NCI-H128 (cell line): ENCODE measurements at regions not wholly inside any gene's neighbourhood (a gene's known extent, or its start where the extent isn't known, plus 50 kb on each side); places are given as distances from the start of the nearest gene placed in this dataset.
"Not testable (repeated sequence)": the region's sequence is repeated elsewhere in the genome, so short reads cannot be mapped to it uniquely, and the experiment has no call there.

Experiments used
- DNase-seq: peaks from one replicate; lab custom pipeline; 2025; ENCODE audit not compliant: unreplicated experiment; lab: John Stamatoyannopoulos, UW

DNA sequence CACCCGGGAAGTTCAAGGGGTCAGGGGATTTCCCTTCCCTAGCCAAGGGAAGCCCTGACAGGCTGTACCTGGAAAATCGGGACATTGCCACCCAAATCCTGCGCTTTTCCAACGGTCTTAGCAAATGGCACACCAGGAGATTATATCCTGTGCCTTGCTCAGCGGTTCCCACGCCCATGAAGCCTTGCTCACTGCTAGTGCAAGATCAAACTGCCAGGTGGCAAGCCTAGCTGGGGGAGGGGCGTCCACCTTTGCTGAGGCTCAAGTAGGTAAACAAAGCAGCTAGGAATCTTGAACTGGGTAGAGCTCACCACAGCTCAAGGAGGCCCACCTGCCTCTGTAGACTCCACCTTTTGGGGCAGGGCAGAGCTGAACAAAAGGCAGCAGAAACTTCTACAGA lies 1794.5 kb downstream of the PCDH9 start:
- no peak for DNase-seq

- no peak for DNase-seq
Measured at GRCh38 chr13:65417953-65418352, 1812.2 kb downstream of the PCDH9 start.

GRCh38 chr13:65416784-65417183 lies 1813.4 kb downstream of the PCDH9 start:
- no peak for DNase-seq

DNA sequence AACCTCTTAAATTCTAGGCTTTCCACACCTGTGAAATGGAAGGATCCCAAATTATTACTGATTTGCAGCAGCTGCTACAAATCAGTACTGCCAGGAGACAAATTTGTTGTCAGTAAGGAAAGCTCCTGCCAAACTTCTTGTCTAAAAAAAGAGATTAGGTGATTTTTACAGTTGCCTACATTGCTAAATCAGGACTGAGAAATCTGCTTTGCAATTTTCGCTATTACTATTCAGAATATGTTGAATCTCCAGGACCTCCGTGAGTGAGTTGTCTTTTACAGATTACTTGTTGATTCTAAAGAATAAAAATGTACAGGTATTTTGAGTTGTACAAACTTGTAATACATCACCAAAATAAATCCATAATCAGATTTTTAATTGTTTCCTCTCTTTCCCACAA lies 1815.9 kb downstream of the PCDH9 start:
- no peak for DNase-seq

- no peak for DNase-seq
Measured at GRCh38 chr13:65411521-65411920, 1818.6 kb downstream of the PCDH9 start.

DNA sequence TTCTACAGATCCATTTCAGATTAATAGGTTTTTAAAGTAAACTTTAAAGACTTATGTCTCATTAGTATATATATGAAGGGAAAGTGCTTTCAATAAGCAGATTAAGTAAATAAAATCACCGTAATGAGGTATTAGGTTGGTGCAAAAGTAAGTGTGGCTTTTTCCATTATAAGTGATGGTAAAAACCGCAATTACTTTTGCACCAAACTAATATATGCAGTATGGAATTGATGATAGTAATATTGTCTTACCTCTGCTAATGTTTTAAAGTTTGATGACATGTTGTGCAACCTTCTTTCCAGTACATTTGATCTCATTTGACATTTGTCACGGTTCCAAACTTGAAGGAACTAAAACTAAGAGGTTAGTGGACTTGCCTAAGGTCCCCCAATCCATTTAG lies 1819.3 kb downstream of the PCDH9 start:
- no peak for DNase-seq

DNA sequence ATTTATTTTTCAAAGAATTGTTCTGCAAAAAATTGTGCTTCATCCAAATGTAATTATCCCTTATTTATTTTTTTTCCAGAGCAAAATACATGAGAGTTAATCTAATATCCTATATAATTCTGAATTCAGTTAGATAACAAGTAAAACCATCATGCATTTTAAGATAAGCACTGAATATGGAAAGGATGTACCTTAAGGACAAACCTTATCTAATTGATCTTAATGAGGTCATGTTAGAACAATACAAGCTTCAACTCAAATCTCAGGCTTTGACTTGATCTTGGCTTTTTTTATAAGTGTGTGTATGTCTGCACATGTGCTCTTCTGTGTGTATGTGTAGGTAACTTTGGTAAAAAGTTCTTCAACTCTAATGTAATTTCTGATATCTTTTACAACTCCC lies 1828.8 kb downstream of the PCDH9 start:
- DNase-seq = no peak

GRCh38 chr13:65400702-65401101 lies 1829.4 kb downstream of the PCDH9 start:
- no peak for DNase-seq

- no peak for DNase-seq
Measured at GRCh38 chr13:65387743-65388347, 1842.3 kb downstream of the PCDH9 start.

GRCh38 chr13:65378943-65379519 lies 1851.1 kb downstream of the PCDH9 start:
- no peak for DNase-seq

GRCh38 chr13:65378484-65378883 lies 1851.7 kb downstream of the PCDH9 start:
- no peak for DNase-seq

GRCh38 chr13:65368832-65369231 lies 1861.3 kb downstream of the PCDH9 start:
- no peak for DNase-seq

GRCh38 chr13:65353951-65354350 lies 1876.2 kb downstream of the PCDH9 start:
- DNase-seq = no peak

DNA sequence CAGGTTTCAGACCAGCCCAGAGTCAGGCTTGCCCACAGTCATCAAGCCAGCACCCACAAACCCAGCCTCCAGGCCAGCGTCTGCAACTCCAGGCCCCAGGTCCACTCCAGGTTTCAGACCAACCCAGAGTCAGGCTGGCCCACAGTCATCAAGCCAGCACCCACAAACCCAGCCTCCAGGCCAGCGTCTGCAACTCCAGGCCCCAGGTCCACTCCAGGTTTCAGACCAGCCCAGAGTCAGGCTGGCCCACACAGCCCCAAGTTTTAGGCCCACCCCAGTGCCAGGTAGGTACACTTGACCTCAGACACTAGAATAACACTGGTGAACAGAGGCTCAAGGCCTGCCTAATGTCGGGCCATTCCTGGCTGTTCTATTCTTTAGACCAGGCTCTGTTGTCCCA lies 1877.0 kb downstream of the PCDH9 start:
- not testable (repeated sequence) for DNase-seq

DNA sequence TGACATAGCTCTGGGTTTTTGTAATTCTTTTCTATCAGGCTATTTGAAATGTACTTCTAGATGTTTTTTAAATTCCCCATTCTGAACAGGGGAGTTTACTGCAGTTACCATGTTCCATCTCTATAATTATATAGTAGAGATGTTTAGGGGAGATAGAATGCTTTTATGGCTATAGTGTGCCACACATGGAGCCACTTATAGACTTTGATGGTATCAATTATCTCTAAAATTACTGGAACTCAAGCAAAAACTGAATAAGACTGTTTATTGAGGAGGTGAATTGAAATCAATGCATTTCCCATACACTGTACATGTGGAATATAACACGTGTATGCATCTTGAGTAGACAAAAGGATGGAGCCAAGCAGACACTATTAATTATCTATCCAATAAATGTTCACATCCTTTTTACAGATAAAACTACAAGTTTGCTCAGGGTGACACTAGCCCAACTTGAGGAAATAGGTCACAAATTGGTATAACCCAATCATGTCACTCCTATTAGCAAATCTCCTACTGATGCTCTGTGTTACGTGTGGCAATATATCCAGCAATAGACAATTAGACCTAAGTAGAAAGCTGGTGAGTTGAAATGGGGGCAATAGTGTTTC lies 1882.6 kb downstream of the PCDH9 start:
- no peak for DNase-seq

GRCh38 chr13:65343898-65344663 lies 1886.1 kb downstream of the PCDH9 start:
- DNase-seq = no peak

GRCh38 chr13:65342541-65343337 lies 1887.4 kb downstream of the PCDH9 start:
- no peak for DNase-seq

DNA sequence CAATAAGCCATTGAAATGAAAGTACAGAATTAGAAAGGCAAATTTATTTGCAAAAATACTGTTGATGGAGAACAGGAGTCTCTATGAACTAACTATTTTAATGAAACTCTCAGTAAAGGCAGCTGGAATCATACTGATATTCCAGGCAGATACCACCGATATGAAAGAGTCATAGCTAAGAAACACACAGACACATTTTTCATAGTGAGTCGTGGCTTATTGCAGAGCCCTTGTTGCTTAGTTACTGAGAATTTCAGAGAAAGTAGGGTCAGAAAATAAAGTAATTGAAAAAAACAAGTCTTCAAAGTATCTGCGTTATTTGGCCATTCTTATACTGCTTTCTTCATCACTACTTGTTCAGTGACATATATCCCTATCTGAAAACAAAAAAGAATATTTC lies 1890.9 kb downstream of the PCDH9 start:
- DNase-seq = no peak

GRCh38 chr13:65336916-65337315 lies 1893.2 kb downstream of the PCDH9 start:
- no peak for DNase-seq

DNA sequence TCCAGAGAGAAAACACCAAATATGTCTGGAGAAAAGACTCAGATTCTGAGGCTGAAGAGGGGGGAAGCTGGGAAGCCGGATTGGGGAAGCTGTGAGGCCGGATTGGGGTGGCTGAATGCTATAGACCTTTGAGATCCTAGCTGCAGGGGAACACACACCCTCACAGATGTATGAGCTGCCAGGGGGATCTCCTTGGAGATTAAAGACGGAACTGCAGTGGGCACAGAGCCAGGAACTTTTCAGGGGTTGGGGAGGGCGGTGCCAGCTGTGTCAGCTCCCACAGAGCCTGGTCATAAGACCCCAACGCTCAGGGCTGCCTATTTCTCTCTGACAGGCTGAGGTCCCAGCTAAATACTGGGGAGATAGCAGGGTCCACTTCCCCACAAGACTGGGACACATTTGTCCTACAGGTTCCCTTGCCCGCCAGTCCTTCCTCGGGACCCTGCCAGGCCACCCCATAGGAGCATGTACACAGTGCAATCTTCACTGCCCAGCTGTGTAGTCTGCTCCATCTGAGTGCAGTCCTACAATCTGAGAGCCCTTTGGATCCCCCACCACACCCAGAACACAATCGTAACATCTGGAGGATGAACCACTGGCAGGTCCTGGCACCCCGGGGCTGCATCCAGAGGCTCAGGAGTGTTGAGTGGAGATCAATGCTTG lies 1893.9 kb downstream of the PCDH9 start:
- DNase-seq = no peak

GRCh38 chr13:65330691-65331090 lies 1899.4 kb downstream of the PCDH9 start:
- no peak for DNase-seq
